Adrenal gland (tissue), 9 donors: ENCODE measurements at regions not wholly inside any gene's neighbourhood (a gene's known extent, or its start where the extent isn't known, plus 50 kb on each side); places are given as distances from the start of the nearest gene placed in this dataset.
A peak's percentile ranks its signal among the peaks of the same experiment; 100 is the strongest.
"Not testable (repeated sequence)": the region's sequence is repeated elsewhere in the genome, so short reads cannot be mapped to it uniquely, and the experiment has no call there.

ENCODE experiments used
- DNase-seq, 7 donors: peaks; one replicate each; pipeline ENCODE4 v3.0.0-alpha.2; 2019 to 2020
- H3K27ac ChIP-seq, 5 donors: fragments of 200-600 bp; sonication (generic) in 4 of 5; 1 replicate in 3 of 5; 2 replicates in 2 of 5; pipeline versions ENCODE4 v1.5.1 to v1.8.0; 2016 to 2020; ENCODE audit warnings: mild to moderate bottlenecking in 1 of 5
- H3K27me3 ChIP-seq: fragments of 200-600 bp; 2 replicates; pipeline ENCODE4 v1.8.0; 2021
- H3K36me3 ChIP-seq, 2 donors: fragments of 200-600 bp; replicated peaks in 1 of 2; 1 replicate in 1 of 2; 2 replicates in 1 of 2; pipeline versions ENCODE4 v1.5.1 to v1.8.0; 2018 to 2022
- H3K4me1 ChIP-seq, 2 donors: fragments of 200-600 bp; replicated peaks in 1 of 2; 1 replicate in 1 of 2; 2 replicates in 1 of 2; pipeline versions ENCODE4 v1.5.1 to v1.8.0; 2018 to 2021
- H3K4me3 ChIP-seq, 4 donors: fragments of 200-600 bp; sonication (generic) in 3 of 4; one replicate each; pipeline ENCODE4 v1.5.1; 2016 to 2018
- H3K9me3 ChIP-seq, 3 donors: fragments of 200-600 bp; sonication (generic) in 1 of 3; replicated peaks in 1 of 3; 1 replicate in 2 of 3; 2 replicates in 1 of 3; pipeline versions ENCODE4 v1.5.1 to v1.8.0; 2016 to 2021
- POLR2A ChIP-seq, 2 donors: fragments of 450-650 bp; IDR thresholded peaks; one replicate each; pipeline ENCODE4 v1.6.1; 2017; ENCODE audit warnings: antibody characterized with exemption in 2 of 2, mild to moderate bottlenecking in 2 of 2, moderate library complexity in 1 of 2
- WGBS, 4 donors: extraction: QIAGEN DNeasy Blood & Tissue Kit in 2 of 4; methylation state at CpG; one replicate each; pipeline versions ENCODE4 v1.1.5 to v1.1.7; 2013 to 2017; 5-methylcytosine and 5-hydroxymethylcytosine counted together
- intact Hi-C, 2 donors: fragments of 100-400 bp; cut with DNase I; formaldehyde crosslinking; loops; one replicate each; pipeline versions ENCODE4 v1.14.1 to v1.15.0; 2022 to 2023
- TF ChIP-seq, protein P1 (sequence below), 6 experiments: fragments of 450-650 bp in 4 of 6; fragments of 200-600 bp in 2 of 6; sonication (generic) in 1 of 6; IDR thresholded peaks; 1 replicate in 5 of 6; 2 replicates in 1 of 6; pipeline versions ENCODE4 v1.5.1 to v1.8.0; 2016 to 2021; ENCODE audit warnings: antibody characterized with exemption in 6 of 6, mild to moderate bottlenecking in 2 of 6, moderate library complexity in 1 of 6
- donor health status: healthy with polysubstance abuse.
- donor health status: Bipolar disorder and iron deficiency.
- donor health status: DM: yes; HTN: yes; CAD: no.
- donor health status: DM: no; HTN: no; CAD: no.
- donor health status: DM: no; HTN: no; CAD: no.

DNA sequence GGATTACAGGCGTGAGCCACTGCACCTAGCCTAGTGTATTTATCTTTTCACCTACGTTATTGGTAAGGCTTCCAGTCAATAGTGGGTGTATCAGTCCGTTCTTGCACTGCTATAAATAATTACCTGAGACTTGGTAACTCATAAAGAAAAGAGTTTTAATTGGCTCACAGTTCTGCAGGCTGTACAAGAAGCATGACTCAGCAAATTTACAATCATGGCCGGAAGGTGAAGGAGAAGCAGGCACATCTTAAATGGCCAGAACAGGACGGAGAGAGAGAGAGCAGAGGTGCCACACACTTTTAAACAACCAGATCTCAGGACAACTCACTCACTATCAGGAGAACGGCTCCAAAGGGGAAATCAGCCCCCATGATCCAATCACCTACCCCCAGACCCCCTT, 873.3 kb upstream of the AUTS2 start:
- H3K36me3 ChIP-seq, result no peaks in the 10 kb centered on the region
- no peak for DNase-seq
- 72 to 77% (median 74%) methylated on average over 6 of the region's 6 CpGs for WGBS, 4 donors
- no peaks in the 10 kb centered on the region for H3K27me3 ChIP-seq
- no peak for TF ChIP-seq POLR2A (IDR thresholded peaks at IDR 0.05)
- TF ChIP-seq, protein P1, sequence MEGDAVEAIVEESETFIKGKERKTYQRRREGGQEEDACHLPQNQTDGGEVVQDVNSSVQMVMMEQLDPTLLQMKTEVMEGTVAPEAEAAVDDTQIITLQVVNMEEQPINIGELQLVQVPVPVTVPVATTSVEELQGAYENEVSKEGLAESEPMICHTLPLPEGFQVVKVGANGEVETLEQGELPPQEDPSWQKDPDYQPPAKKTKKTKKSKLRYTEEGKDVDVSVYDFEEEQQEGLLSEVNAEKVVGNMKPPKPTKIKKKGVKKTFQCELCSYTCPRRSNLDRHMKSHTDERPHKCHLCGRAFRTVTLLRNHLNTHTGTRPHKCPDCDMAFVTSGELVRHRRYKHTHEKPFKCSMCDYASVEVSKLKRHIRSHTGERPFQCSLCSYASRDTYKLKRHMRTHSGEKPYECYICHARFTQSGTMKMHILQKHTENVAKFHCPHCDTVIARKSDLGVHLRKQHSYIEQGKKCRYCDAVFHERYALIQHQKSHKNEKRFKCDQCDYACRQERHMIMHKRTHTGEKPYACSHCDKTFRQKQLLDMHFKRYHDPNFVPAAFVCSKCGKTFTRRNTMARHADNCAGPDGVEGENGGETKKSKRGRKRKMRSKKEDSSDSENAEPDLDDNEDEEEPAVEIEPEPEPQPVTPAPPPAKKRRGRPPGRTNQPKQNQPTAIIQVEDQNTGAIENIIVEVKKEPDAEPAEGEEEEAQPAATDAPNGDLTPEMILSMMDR (IDR thresholded peaks at IDR 0.05), result no peak
- peaks cover 0 to 9% of the 10 kb centered on the region in 2 donors for H3K4me1 ChIP-seq
- H3K27ac ChIP-seq, result no peak overlapping the region
- no peak overlapping the region for H3K4me3 ChIP-seq
- intact Hi-C loops, result no loop called here
- no peaks in the 10 kb centered on the region for H3K9me3 ChIP-seq

GRCh38 chr7:68725843-68726785, 872.2 kb upstream of the AUTS2 start:
- no peak overlapping the region for H3K4me3 ChIP-seq
- 44 to 62% (median 55%) methylated on average over 10 to 12 of the region's 12 CpGs for WGBS, 4 donors
- TF ChIP-seq, protein P1 (IDR thresholded peaks at IDR 0.05), result no peak
- no peak for TF ChIP-seq POLR2A (IDR thresholded peaks at IDR 0.05)
- H3K4me1 ChIP-seq, result peaks cover 0 to 9% of the 10 kb centered on the region in 2 donors
- peak; percentile 37 to 81 (median 71) for DNase-seq
- H3K9me3 ChIP-seq, result no peaks in the 10 kb centered on the region
- intact Hi-C loops, result no loop called here
- no peak overlapping the region for H3K27ac ChIP-seq
- no peaks in the 10 kb centered on the region for H3K36me3 ChIP-seq
- H3K27me3 ChIP-seq, result no peaks in the 10 kb centered on the region

DNA sequence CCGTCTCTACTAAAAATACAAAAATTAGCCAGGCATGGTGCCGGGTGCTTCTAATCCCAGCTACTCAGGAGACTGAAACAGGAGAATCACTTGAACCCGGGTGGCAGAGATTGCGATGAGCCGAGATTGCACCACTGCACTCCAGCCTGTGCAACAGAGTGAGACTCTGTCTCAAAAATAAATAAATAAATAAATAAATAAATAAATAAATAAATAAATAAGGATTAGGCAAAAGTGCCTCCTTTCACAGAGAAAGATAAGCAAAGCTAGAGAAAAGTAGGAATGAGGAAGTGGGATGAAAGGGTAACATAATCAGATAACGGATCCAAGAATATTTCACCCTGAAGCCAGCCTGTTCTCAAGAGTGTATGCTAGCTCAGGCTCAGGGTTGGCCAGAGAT, 869.6 kb upstream of the AUTS2 start:
- WGBS, 4 donors, result 84 to 95% (median 90%) methylated on average over 6 of the region's 6 CpGs
- H3K27me3 ChIP-seq, DNase-seq, H3K36me3 ChIP-seq, H3K4me3 ChIP-seq, H3K4me1 ChIP-seq, intact Hi-C loops, H3K27ac ChIP-seq, H3K9me3 ChIP-seq: not testable (repeated sequence)

DNA sequence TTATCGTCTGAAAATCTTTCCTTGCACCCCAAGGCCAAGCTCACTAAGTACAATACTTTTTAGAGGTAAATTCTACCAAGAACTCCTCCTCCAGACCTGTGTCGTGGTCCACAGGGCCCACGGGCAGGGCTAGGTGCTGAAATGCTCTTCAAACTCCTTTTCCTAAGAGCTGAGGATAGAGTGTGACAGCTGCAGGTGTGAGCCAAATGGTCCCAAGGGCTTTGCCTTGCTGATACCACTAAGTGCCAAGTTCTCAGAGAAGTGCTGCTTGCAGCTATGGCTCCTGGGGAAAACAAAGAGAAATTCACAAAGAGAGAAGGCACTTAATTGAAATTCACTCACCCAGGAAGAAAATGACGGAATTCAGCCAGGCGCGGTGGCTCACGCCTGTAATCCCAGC, 868.9 kb upstream of the AUTS2 start:
- no peak for DNase-seq
- intact Hi-C loops, result no loop called here
- Histone ChIP-seq H3K4me1 (peaks cover 0 to 9% of the 10 kb centered on the region in 2 donors), H3K27me3 (no peaks in the 10 kb centered on the region), H3K4me3 (no peak overlapping the region), H3K36me3 (no peaks in the 10 kb centered on the region), H3K9me3 (no peaks in the 10 kb centered on the region), H3K27ac (no peak overlapping the region)
- TF ChIP-seq, protein P1 (IDR thresholded peaks at IDR 0.05), result no peak
- TF ChIP-seq POLR2A (IDR thresholded peaks at IDR 0.05), result no peak
- 88 to 91% (median 89%) methylated on average over 7 of the region's 7 CpGs for WGBS, 4 donors

DNA sequence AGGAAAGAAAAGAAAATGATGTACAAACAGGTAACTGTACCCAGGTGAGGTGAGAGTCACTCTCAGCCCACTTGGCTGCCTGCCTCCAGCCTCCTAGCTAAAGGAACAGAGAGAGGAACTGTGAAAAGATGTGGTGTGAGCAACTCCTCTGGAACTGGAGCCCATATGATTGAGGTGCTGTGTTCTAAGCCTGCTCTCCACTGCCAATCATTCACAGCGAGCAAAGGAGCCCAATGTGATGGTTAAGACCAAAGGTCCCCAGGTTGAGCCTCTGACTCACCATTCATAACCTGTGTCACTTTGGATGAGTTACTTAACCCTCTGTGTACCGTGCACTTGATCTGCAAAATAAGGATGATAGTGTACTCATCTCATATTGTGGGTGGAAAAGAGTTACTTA, 868.1 kb upstream of the AUTS2 start:
- intact Hi-C loops, result no loop called here
- H3K36me3 ChIP-seq, result no peaks in the 10 kb centered on the region
- H3K9me3 ChIP-seq, result no peaks in the 10 kb centered on the region
- DNase-seq, result no peak
- H3K4me1 ChIP-seq, result peaks cover 0 to 9% of the 10 kb centered on the region in 2 donors
- no peaks in the 10 kb centered on the region for H3K27me3 ChIP-seq
- no peak overlapping the region for H3K27ac ChIP-seq
- H3K4me3 ChIP-seq, result no peak overlapping the region
- 70 to 83% (median 82%) methylated on average over 2 of the region's 2 CpGs for WGBS, 4 donors
- TF ChIP-seq, protein P1 (IDR thresholded peaks at IDR 0.05), result no peak
- TF ChIP-seq POLR2A (IDR thresholded peaks at IDR 0.05), result no peak
